UCSD-AML1 (cell line): ENCODE measurements at regions not wholly inside any gene's neighbourhood (a gene's known extent, or its start where the extent isn't known, plus 50 kb on each side); places are given as distances from the start of the nearest gene placed in this dataset.
"Not testable (repeated sequence)": the region's sequence is repeated elsewhere in the genome, so short reads cannot be mapped to it uniquely, and the experiment has no call there.

ENCODE experiments used
- DNase-seq: peaks from one replicate; lab custom pipeline; 2025; ENCODE audit not compliant: unreplicated experiment; lab: John Stamatoyannopoulos, UW

DNA sequence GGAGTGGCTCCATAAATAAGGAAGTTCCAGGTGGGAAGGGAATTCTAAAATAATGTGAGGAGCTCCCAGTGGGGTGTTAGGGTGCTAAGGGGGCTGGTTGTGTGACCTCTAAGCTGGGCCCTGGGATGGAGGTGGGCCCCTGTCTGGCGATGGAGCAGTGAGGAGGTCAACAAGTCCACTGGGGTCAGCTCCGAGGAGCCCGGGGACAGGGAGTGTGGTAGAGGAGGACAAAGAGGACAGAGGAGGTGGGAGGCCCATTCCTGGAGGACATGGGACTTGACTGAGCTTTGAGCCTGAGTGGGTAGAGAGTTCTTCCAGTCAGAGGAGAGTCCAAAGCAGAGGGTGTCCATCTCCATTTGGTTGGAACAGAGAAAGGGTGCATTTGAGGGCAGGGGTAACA lies 390.2 kb downstream of the TSHZ3 start:
- no peak for DNase-seq

- no peak for DNase-seq
These were observed 393.8 kb downstream of the TSHZ3 start for GRCh38 chr19:30955112-30956104.

DNA sequence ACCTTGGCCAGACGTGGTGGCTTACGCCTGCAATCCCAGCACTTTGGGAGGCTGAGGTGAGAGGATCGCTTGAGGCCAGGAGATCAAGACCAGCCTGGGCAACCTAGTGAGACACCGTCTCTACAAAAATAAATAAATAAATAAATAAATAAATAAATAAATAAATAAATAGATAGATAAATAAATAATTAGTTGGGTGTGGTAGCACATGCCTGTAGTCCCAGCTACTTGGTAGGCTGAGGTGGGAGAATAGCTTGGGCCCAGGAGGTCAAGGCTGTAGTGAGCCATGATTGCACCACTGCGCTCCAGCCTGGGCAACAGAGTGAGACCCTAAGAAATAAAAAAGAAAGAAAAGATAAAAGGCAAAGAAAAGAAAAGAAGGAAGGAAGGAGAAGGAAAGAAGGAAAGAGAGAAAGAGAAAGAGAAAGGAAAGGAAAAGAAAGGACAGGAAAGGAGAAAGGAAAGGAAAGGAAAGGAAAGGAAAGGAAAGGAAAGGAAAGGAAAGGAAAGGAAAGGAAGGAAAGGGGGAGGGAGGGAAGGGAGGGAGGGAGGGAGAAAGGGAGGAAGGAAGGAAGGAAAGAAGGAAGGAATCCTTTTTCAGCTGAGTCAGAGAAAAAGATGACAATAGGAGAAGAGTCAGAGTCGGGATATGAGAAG lies 404.8 kb downstream of the TSHZ3 start:
- DNase-seq: not testable (repeated sequence)

DNA sequence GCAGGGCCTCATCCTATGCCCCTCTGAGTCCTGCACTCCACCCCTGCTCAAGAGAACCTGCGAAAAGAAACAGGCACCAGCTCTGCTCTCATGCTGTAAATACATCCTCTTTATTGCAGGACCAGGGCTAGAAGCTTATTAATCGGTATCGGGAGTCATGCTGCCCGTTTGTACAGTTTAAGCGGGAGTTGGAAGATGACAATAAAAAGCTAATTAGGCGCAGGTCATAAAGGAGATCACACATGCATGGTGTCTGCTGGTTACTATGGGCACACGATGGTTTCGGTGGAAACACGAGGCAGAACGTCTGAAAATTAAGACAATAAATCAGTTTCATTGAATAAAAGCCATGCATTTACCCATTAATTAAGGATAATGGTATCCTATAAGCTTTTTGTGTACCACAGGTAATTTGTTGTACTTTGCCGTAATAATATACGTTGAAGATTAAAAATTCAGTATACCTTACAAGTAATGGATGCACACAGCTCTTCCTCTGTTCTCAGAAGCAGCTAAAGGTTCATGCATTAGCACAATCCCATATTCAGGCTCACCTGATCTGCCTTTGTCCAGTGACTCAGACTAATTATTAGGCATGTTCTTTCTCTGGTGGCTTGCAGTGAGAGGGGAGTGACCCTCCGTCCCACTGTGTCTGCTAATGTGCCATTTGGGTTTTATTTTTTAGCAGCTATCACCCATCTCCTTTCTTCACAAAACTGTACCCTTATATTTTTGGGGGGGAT lies 406.0 kb downstream of the TSHZ3 start:
- no peak for DNase-seq

- DNase-seq: no peak
These were observed 406.6 kb downstream of the TSHZ3 start for GRCh38 chr19:30942636-30943035.

GRCh38 chr19:30941591-30941990 lies 407.6 kb downstream of the TSHZ3 start:
- DNase-seq: no peak

DNA sequence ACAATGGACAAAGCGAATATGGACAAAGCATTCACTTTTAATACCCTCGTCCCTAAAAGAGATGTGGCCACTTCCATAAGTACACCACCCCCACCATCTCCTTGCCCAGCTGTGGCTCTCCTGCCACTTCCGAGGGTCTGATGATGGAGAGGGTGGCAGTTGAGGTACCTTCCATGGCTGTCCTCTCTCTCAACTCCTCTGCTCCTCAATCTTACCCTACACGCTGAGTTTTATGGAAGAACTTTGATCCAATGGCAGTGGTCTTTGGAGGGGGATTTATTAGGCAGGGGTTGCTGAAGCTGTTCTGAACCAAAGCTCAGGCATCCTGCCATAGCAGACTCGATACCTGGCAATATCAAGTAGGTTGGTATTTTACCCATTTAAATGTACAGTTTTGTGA lies 413.0 kb downstream of the TSHZ3 start:
- no peak for DNase-seq

GRCh38 chr19:30935146-30935545 lies 414.1 kb downstream of the TSHZ3 start:
- DNase-seq: no peak

DNA sequence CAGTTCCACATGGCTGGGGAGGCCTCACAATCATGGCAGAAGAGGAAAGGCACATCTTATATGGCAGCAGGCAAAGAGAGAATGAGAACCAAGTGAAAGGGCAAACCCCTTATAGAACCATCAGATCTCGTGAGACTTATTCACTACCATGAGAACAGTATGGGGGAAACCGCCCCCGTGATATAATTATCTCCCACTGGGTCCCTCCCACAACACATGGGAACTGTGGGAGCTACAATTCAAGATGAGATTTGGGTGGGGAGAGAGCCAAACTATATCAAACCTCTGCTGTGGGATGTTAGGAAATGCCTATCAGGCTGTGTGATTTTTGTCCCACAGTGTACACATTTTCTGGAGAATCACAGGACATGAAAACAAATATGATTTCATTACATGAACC lies 415.8 kb downstream of the TSHZ3 start:
- DNase-seq: not testable (repeated sequence)

DNA sequence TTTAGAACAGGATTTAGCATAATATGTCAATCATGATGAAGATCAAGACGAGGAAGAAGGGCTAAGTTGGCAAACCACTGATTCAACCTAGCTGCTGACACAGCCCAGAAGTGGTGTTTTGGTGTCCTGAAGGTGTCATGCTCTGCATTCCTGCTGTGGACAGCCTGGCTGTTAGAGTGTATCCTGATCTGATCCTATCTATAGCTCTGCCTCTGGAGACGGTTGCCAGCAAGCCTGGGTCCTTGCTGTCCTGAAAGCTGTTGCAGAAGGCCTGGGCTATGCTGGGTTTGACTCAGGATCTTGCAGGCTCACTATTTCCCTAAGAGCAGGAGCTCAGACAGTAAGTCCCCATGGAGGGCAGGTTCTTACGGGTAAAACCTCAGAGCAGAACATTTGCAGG lies 416.4 kb downstream of the TSHZ3 start:
- DNase-seq: no peak

DNA sequence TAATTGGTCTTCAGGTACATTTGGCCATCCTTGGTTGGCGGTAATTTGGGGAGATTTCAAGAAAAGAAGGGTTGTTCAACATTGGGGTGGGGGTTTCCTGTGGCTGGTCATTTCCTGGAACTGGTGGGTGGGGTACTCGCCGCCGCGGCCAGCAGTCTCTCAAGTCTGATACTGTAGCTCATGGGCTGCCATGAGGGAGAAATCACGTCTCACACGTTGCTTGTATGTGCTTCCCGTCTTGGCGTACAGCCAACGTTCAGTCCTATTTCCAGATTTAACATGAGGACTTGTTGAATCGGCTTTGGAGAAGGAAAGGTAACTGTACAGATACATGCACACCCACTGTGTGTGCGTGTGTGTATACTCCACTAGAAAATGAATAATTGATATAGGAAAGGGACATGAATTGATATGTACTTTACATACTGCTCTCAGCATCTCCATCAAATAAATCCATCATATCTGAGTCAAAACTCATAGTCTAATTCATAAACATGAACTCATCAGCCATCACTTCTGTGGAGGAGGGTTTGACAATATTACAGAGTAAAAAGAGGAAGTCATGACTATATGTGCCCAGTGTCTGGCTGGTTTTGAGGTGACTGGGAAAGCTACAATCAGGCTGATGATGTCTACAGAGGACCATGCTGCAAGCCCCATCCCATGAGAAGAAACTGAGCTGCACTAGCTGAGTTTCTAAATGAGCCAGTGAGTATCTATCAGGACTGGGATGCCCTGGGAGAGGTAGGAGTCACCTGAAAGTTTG lies 418.1 kb downstream of the TSHZ3 start:
- no peak for DNase-seq

DNA sequence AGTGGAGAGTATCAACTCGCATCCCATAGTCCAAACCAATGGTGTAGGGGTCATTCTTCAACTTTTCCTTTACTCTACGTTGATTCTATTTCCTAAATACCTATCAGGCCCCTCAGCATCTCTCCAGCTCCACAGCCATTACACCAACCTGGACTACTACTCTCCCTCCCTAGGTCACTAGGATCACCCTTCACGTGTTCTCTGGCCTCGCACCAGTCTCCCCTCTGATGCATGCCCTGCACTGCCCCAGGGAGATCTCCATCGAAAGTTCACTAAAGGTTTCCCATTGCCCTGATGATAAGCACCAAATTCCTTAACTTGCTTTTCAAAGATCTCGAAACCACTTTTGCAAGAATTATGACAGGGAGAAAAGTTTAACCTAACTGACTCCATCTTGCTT lies 421.5 kb downstream of the TSHZ3 start:
- no peak for DNase-seq

- no peak for DNase-seq
These were observed 424.6 kb downstream of the TSHZ3 start for GRCh38 chr19:30924670-30925069.

GRCh38 chr19:30924069-30924636 lies 425.1 kb downstream of the TSHZ3 start:
- DNase-seq: no peak

- DNase-seq: no peak
These were observed 425.6 kb downstream of the TSHZ3 start for GRCh38 chr19:30923621-30924020.

DNA sequence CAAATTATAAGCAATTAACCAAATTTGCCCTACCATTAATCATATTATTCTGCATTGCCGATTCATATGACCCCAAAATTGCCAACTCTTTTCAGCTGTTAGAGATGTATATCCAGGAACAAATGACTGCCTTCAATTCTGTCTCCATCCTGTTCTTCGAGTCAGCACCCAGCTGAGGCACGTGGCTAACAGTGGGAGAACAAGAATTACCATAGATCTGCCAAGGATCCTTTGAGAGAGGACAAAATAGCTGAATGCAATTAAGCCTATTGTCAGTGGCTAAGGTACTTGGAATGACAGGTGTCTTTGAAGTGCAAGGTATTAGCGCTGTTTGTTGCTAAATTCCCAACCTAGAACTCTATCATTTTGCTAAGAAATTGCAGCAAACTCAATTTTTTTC lies 426.1 kb downstream of the TSHZ3 start:
- no peak for DNase-seq

DNA sequence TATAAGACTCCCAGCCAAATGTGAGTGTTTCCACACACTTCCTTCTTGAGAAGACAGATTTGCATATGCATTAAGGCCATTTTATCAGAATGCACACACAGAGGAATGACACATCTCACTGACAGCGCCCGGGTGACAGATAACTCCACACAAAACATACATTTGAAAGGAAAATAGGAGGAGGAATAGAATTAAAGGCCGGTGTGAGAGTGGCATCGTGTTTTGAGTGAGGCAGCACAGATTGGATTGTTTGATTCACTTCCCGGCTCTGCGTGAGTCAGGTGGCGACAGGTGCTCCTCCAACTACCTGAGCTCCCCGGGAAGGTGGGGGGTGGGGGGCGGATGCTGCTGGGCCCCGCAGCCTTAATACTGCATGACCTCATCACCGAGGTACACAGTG lies 429.0 kb downstream of the TSHZ3 start:
- no peak for DNase-seq

DNA sequence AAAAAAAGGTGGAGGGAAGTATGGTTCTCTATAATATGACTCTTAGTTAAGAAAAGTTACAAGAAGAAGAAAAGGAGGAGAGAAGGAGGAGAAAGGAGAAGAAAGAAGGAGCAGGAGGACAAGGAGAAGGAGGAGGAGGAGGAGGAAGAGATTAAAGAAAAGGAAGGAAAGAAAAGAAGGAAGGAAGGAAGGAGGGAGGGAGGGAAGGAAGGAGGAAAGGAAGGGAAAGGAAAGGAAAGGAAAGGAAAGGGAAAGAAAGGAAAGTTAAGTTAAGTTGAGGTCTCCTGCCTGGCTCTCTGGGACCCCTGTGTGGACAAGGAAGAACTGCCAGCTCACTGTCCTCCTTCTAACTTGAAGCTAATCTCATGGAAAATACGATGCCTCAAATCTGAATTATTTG lies 429.5 kb downstream of the TSHZ3 start:
- no peak for DNase-seq

GRCh38 chr19:30916238-30916637 lies 433.0 kb downstream of the TSHZ3 start:
- DNase-seq: no peak

DNA sequence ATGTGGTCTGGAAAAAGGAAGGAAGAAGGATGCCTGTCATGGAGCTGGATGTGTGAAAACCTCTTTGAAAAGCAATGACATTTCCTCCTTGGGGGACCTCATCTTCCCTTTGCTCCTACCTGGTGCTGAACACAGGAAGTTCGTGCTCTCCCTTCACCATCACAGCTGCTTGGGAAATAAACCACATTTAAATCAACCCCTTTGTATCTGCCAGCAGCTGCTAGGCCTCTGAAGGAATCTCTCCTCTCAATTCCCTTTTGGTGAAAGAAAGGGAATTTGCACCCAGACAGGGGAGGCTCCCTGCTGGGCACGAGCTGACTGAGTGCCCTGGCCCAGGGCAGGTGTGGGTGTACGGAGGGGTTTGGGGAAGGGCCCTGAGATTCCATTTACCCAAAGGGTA lies 437.7 kb downstream of the TSHZ3 start:
- no peak for DNase-seq
